ENCODE measurements at regions not wholly inside any gene's neighbourhood (a gene's known extent, or its start where the extent isn't known, plus 50 kb on each side); places are given as distances from the start of the nearest gene placed in this dataset.

DNA sequence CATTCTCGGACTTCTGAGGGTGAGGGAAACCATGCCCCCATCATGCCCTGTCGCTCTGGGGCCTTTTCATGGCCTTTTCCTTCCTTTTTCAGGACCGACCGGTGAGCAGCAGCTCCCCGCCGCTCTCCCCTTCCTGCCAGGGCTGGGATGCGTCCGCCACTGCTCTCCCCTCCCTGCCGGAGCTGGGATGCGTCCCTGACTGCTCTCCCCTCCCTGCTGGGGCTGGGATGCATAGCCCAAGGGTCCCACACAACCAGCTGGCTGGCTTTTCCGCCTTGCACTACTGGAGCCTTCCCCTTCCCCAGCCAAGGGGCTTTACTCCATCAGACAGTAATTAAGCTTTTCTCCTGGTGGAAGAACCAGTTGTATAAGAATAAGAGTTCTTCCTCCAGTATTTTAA is 129.7 kb upstream of the COBL start:
- TF ChIP-seq, protein P1, sequence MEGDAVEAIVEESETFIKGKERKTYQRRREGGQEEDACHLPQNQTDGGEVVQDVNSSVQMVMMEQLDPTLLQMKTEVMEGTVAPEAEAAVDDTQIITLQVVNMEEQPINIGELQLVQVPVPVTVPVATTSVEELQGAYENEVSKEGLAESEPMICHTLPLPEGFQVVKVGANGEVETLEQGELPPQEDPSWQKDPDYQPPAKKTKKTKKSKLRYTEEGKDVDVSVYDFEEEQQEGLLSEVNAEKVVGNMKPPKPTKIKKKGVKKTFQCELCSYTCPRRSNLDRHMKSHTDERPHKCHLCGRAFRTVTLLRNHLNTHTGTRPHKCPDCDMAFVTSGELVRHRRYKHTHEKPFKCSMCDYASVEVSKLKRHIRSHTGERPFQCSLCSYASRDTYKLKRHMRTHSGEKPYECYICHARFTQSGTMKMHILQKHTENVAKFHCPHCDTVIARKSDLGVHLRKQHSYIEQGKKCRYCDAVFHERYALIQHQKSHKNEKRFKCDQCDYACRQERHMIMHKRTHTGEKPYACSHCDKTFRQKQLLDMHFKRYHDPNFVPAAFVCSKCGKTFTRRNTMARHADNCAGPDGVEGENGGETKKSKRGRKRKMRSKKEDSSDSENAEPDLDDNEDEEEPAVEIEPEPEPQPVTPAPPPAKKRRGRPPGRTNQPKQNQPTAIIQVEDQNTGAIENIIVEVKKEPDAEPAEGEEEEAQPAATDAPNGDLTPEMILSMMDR (IDR thresholded peaks at IDR 0.05): no peak
- TF ChIP-seq POLR2AphosphoS5 (IDR thresholded peaks at IDR 0.05) (no peak), EP300 (IDR thresholded peaks at IDR 0.05; ENCODE audit: low read depth) (no peak), POLR2A (IDR thresholded peaks at IDR 0.05) (no peak)
